NT2/D1 (cell line): ENCODE measurements at regions not wholly inside any gene's neighbourhood (a gene's known extent, or its start where the extent isn't known, plus 50 kb on each side); places are given as distances from the start of the nearest gene placed in this dataset.

ENCODE experiments used
- YY1 ChIP-seq: IDR thresholded peaks from 2 replicates; pipeline ENCODE4 v1.6.1; 2011; ENCODE audit not compliant: insufficient read length, insufficient read depth
- ZNF274 ChIP-seq: IDR thresholded peaks from 2 replicates; pipeline ENCODE4 v1.6.1; 2011; ENCODE audit warnings: mild to moderate bottlenecking, low read depth, low read length

- no peak for TF ChIP-seq ZNF274
- TF ChIP-seq YY1: no peak
These were observed 481.0 kb upstream of the KLF6 start for GRCh38 chr10:4265964-4266363.
